Suprapubic skin (tissue), 4 donors: ENCODE measurements at regions not wholly inside any gene's neighbourhood (a gene's known extent, or its start where the extent isn't known, plus 50 kb on each side); places are given as distances from the start of the nearest gene placed in this dataset.
"Not testable (repeated sequence)": the region's sequence is repeated elsewhere in the genome, so short reads cannot be mapped to it uniquely, and the experiment has no call there.

Source experiments
- DNase-seq, 2 donors: peaks; one replicate each; pipeline ENCODE4 v3.0.0-alpha.2; 2019; ENCODE audit warnings: low spot score in 2 of 2
- H3K27ac ChIP-seq: fragments of 200-600 bp; sonication (generic); one replicate; pipeline ENCODE4 v1.5.1; 2019
- H3K27me3 ChIP-seq: fragments of 200-600 bp; sonication (generic); one replicate; pipeline ENCODE4 v1.5.1; 2019
- H3K36me3 ChIP-seq: fragments of 200-600 bp; sonication (generic); one replicate; pipeline ENCODE4 v1.5.1; 2019
- H3K4me1 ChIP-seq: fragments of 200-600 bp; sonication (generic); one replicate; pipeline ENCODE4 v1.5.1; 2019
- H3K4me3 ChIP-seq: fragments of 200-600 bp; sonication (generic); one replicate; pipeline ENCODE4 v1.5.1; 2019; ENCODE audit warnings: mild to moderate bottlenecking
- H3K9me3 ChIP-seq: fragments of 200-600 bp; sonication (generic); one replicate; pipeline ENCODE4 v1.5.1; 2019
- WGBS: methylation state at CpG from one replicate; pipeline ENCODE4 v1.1.5; 2018; 5-methylcytosine and 5-hydroxymethylcytosine counted together

- H3K27me3 ChIP-seq, H3K27ac ChIP-seq, H3K9me3 ChIP-seq, H3K4me1 ChIP-seq, H3K36me3 ChIP-seq, H3K4me3 ChIP-seq: not testable (repeated sequence)
- no CpG with 5 or more reads among the region's 30 CpGs for WGBS
- DNase-seq = peak in 1 of 2 donors; percentile 5
These were observed 4366.7 kb upstream of the TPTE start for GRCh38 chr21:6154524-6155320.

- not testable (repeated sequence) for H3K36me3 ChIP-seq, H3K4me1 ChIP-seq, H3K9me3 ChIP-seq, H3K4me3 ChIP-seq, H3K27ac ChIP-seq, H3K27me3 ChIP-seq
- WGBS = no CpG with 5 or more reads among the region's 27 CpGs
- peak in 1 of 2 donors; percentile 2 for DNase-seq
These were observed 4364.5 kb upstream of the TPTE start for GRCh38 chr21:6156712-6157389.

GRCh38 chr21:6157515-6157914 lies 4363.9 kb upstream of the TPTE start:
- not testable (repeated sequence) for H3K4me3 ChIP-seq, H3K9me3 ChIP-seq, H3K4me1 ChIP-seq, H3K27me3 ChIP-seq, DNase-seq, H3K36me3 ChIP-seq, H3K27ac ChIP-seq
- no CpG with 5 or more reads among the region's 11 CpGs for WGBS

DNA sequence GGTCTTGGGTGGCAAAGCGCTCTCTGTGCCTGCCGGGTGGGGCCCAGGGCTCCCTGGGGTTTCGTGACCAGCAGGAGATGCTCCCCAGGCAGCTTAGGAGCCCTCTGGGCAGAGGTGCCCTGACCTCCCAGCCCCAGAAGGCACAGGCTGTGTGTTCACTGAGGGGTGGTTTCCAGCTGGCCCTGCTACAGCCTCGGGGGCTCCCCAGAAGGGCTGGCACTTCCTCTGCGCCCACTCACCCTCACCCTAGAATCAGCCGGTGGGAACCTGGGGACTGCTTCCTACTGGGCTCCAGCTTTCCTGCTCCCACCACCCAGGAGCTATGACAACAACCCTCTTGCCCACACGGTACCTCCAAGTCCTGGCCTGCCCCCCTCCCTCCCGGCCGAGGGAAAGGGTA lies 4363.2 kb upstream of the TPTE start:
- peak in 1 of 2 donors; percentile 18 for DNase-seq
- not testable (repeated sequence) for H3K4me3 ChIP-seq, H3K4me1 ChIP-seq, H3K9me3 ChIP-seq, H3K27ac ChIP-seq, H3K27me3 ChIP-seq, H3K36me3 ChIP-seq
- WGBS = no CpG with 5 or more reads among the region's 9 CpGs
